GM19035 (cell line): ENCODE measurements at regions not wholly inside any gene's neighbourhood (a gene's known extent, or its start where the extent isn't known, plus 50 kb on each side); places are given as distances from the start of the nearest gene placed in this dataset.
A peak's percentile ranks its signal among the peaks of the same experiment; 100 is the strongest.

Source experiments
- ATAC-seq: cut with Tn5 transposase; IDR thresholded peaks from one replicate; pipeline ENCODE4 v1.9.1; 2021; ENCODE audit not compliant: unreplicated experiment

DNA sequence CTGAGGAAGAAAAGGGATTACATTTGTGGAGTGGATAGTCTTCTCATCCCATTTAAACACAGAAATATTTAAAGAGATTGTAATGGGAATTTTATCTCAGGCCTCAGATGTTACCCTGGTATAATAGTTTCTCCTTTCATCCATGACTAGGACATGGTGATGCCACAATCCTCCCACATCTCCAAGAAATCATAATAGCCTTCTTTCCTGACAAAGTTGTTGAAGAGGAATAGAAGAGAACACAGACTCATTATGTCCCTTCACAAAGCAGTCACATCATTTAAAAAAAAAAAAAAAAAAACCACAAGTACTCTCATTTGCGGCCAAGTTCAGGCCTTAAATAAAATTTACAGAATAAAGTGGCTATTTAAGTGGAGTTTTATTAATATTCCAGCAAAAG, 359.6 kb downstream of the DEPDC1B start:
- ATAC-seq, result no peak

DNA sequence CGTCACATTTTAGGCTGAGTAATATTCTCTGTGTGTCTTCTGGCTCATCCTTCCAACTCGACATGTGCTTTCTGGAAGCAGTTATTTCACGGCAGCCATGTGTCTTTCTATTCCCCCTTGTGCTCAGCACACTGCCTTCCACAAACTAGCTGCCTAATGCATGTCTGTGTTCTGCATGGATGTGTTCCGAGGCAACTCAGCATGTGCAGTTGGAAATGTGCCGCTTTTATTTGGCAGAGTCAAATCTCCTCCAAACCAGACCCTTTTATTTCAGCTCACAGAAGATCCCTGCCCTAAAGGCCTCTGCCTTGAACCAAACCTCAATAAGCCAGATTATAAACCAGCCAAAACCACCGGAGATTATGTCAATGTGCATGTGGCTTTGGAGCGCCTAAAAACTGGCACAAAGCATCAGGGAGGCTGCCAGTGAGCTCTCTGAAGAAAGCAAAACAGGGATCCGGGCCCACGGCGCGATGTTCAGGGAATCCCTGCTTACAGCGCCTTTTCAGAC, 360.2 kb downstream of the DEPDC1B start:
- no peak for ATAC-seq

- ATAC-seq, result no peak
These were observed 361.1 kb downstream of the DEPDC1B start for GRCh38 chr5:60338846-60339245.

DNA sequence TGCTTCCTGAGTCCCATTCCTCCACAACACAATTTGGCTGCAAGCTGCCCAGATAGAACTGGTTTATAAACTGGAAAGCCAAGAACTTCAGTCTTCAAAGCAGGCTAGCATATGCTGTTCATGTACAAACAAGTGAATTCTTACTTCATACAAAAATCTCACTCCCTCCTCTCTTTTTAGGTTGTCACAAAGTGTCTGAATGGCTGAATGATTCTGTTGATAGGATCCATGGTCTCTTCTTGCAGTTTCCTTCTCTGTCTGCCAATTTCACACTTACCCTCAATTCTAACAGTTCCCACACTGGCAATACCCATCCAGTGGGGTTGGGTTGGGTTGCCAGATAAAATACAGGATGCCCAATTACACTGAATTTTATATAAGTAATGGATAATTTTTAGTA, 363.5 kb downstream of the DEPDC1B start:
- ATAC-seq, result no peak

DNA sequence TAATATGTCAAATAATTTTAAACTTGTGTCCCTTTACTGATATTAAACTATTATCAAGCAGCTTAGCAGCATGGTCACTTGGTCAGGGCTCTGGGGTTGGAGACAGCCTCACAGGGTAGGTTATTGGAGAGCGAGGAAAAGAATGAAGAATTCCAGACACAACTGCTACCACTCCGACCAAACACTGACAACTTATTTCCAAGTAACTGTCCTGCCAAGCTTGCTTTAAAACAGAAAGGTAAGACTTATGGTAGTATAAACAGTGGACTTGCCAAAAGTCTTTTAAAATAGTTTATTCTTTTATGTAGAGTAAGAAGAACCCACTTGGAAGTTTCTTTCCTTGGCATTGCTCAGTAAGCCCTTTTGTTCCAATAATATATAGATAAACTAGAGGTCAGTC, 364.1 kb downstream of the DEPDC1B start:
- ATAC-seq, result no peak

GRCh38 chr5:60334281-60334713, 365.7 kb downstream of the DEPDC1B start:
- ATAC-seq, result no peak

- peak; percentile 16 for ATAC-seq
These were observed 366.9 kb downstream of the DEPDC1B start for GRCh38 chr5:60333005-60333571.

- ATAC-seq, result peak; percentile 72
These were observed 367.5 kb downstream of the DEPDC1B start for GRCh38 chr5:60332244-60333004.

GRCh38 chr5:60330236-60330635, 369.7 kb downstream of the DEPDC1B start:
- no peak for ATAC-seq

DNA sequence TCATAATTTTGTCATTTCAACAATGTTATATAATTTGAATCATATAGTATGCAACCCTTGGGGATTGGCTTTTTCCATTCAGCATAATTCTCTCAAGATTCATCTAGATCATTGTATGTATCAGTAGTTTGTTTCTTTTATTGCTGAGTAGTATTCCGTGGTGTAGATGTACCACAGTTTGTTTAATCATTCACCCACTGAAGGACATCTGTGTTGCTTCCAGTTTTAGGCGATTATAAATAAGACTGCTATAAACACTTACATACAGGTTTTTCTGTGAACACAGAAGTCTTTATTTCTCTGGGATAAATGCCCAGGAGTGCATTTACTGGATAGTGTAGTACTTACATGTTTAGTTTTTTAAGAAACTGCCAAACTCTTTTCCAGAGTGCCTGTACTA, 374.1 kb downstream of the DEPDC1B start:
- no peak for ATAC-seq

- ATAC-seq, result no peak
These were observed 376.4 kb downstream of the DEPDC1B start for GRCh38 chr5:60323596-60323995.

DNA sequence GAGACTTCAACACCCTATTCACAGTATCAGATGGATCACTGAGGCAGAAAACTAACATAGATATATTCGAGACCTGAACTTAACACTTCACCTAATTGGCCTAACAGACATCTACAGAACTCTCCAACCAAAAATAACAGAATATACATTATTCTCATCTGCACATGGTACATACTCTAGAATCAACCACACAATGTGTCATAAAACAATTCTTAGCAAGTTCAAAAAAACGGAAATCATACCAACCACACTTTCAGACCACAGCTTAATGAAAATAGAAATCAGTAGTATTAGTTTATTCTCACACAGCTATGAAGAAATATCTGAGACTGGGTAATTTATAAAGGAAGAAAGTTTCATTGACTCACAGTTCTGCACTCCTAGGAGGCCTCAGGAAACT, 387.9 kb downstream of the DEPDC1B start:
- no peak for ATAC-seq

DNA sequence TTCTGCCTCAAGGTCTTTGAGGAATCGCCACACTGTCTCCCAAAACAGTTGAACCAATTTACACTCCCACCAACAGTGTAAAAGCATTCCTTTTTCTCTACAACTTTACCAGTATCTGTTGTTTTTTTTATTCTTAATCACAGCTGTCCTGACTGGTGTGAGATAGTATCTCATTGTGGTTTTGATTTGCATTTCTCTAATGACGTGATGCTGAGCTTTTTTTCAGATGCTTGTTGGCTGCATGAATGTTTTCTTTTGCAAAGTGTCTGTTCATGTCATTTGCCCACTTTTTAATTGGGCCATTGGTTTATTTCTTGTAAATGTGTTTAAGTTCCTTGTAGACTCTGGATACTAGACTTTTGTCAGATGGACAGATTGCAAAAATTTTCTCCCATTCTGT, 400.0 kb downstream of the DEPDC1B start:
- no peak for ATAC-seq

DNA sequence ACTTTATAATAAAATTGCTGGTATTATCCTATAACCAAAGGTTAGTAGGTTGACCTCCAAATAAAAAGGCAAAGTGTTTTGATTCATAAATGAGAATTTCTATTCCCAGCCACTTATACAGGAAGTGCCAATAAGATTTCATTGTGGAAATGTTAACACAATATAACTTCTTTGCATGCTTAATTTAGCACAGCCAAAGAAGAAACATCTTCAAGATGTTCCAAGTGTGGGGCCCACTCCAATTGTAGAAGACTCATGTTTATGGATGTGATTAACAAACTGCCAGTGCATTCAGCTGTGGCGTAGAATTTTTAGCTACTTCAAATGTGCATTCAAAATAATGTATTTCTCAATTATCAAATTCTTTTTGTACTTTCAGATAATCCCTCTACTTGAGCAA, 402.3 kb downstream of the DEPDC1B start:
- no peak for ATAC-seq

DNA sequence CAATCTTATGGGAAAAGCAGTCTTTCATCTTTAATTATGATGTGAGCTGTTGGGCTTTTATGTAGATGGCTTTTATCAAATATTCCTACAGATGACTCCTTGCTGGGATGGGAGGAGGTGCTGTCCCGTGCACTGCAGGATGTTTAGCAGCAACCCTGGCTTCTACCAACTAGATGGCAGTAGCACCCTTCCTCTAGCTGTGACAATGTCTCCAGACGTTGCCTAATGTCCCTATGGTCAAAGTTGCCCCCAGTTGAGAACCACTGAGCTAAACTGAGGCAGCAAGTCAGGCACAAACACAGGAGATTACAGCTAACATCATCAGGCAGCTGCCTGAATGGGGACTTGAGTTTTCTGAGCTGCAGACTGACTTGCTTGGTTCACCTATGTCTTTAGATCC, 401.9 kb upstream of the PDE4D start:
- peak; percentile 55 for ATAC-seq

- ATAC-seq, result no peak
These were observed 400.0 kb upstream of the PDE4D start for GRCh38 chr5:60293518-60293917.

DNA sequence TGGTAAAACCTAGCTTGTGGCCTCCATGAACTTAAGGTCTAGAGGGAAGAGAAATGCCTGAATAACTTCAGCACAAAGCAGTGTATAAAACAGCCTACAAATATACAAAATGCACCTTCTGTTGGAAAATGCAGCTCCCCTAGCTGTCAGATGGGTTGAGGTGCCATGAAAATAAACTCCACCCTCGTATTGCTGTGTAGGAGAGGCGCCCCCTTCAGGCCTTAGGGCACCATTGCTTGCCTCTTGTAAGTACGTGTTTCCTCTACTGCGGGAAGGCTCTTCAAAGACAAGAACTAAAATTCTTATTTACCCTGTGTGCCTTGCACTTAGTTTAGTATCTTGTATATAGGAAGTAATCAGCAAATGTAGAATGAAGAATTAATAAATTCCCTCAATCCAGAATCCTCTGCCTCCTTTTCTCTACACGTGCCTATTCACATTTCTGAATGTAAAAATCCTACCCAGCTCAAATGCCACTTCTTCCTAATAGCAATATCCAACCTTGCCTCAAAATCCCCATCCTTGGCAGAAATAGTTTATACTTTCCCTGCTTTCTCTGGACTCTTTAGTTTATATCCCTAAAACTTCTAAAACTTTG, 393.7 kb upstream of the PDE4D start:
- ATAC-seq, result no peak

GRCh38 chr5:60285910-60286309, 392.4 kb upstream of the PDE4D start:
- no peak for ATAC-seq

DNA sequence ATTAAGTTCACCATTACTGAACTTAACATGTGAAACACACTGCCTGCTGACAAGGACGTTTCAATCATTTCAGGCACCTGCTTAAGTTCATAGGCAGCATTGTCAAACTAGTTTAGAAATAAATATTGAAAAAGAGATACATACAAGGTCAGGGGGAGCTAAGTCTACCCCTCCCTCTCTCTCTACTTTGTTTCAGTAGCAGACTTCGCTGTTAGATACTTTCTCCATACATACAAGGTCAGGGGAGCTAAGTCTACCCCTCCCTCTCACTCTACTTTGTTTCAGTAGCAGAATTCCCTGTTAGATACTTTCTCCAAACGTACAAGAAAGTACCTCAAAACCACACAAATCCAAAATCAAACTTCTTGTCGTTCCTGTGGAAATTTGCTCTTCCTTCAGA, 387.4 kb upstream of the PDE4D start:
- no peak for ATAC-seq

DNA sequence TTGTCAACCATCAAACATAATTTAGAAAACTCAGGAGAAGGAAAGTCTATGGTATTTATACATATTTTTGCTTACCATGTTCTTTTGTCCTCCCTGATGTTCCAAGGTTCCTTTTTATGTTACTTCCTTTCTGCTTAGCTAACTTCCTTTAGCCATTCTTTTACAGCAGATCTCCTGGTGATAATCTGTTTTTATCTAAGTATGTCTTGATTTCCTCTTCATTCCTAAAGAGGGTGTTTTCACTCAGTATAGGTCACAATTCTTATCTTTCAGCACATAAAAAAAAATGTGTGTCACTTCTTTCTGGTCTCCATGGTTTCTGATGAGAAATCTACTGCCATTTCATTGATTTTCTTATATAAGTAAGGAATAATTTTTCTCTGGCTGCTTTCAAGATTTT, 384.4 kb upstream of the PDE4D start:
- no peak for ATAC-seq

DNA sequence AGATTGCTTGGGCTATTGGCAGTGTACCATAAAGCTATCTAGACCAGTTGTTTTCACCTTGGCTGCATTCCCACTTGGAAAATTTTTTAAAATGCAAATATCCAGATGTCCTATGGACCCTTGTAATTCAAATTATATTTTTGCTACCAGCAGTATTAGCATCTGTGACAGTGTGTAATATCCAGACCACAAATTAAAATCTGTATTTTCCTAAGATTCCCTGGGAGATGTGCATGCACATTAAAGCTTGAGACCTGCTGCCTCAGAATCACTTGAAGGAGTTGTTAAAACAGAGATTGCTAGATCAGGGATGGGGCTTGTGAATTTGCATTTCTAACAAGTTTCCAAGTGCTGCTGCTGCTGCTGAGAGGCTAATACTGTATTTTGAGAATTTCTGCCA, 381.2 kb upstream of the PDE4D start:
- no peak for ATAC-seq

DNA sequence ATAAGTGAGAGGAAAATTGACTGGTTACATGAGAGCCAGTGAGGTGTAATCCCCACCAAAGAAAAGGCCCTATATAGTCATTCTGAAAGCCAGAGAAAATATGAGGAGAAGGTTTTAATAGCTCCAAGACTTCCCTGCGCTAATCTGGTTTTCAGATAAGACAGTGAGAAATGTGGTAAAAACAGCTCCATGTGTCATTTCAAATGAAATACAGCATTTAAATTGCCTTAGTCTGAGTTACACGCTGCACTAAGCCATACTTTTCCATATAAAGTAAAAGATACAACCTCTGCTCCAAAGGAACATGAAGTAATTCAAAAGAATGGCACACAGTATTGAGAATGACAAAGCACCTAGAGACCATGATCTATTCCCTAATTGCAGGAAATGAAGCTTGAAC, 378.0 kb upstream of the PDE4D start:
- no peak for ATAC-seq
